HL-60 (cell line): ENCODE measurements at regions not wholly inside any gene's neighbourhood (a gene's known extent, or its start where the extent isn't known, plus 50 kb on each side); places are given as distances from the start of the nearest gene placed in this dataset.

Experiments
- DNase-seq, 2 experiments: peaks; one replicate each; pipeline ENCODE4 v3.0.0-alpha.2; 2010 to 2020; ENCODE audit warnings: low read depth in 1 of 2, low spot score in 1 of 2
- H3K27ac ChIP-seq: fragments of 250-450 bp; sonication (Bioruptor Pico); replicated peaks from 2 replicates; pipeline ENCODE4 v1.5.1; 2020; ENCODE audit warnings: mild to moderate bottlenecking, moderate library complexity
- H3K27me3 ChIP-seq: fragments of 250-450 bp; sonication (Bioruptor Pico); 2 replicates; pipeline ENCODE4 v1.5.1; 2021; ENCODE audit warnings: mild to moderate bottlenecking, moderate library complexity; ENCODE audit not compliant: insufficient read depth, poor library complexity, severe bottlenecking
- H3K4me3 ChIP-seq: replicated peaks from 2 replicates; pipeline ENCODE4 v1.5.1; 2011; ENCODE audit warnings: mild to moderate bottlenecking, control low read depth, low read length; ENCODE audit not compliant: insufficient read depth
- GABPA ChIP-seq: IDR thresholded peaks from 2 replicates; pipeline ENCODE4 v1.6.1; 2012; ENCODE audit warnings: low read depth
- POLR2AphosphoS5 ChIP-seq: IDR thresholded peaks from 2 replicates; pipeline ENCODE4 v1.6.1; 2012; ENCODE audit warnings: low read depth
- SPI1 ChIP-seq: IDR thresholded peaks from 2 replicates; pipeline ENCODE4 v1.6.1; 2012; ENCODE audit warnings: low read depth, mild to moderate bottlenecking, borderline replicate concordance
- TF ChIP-seq, protein P1 (sequence below): IDR thresholded peaks from one replicate; pipeline ENCODE4 v1.5.1; 2011; ENCODE audit warnings: low read length, control low read depth, inconsistent platforms; ENCODE audit not compliant: insufficient read depth
- TF ChIP-seq, protein P2 (sequence below): IDR thresholded peaks from 2 replicates; pipeline ENCODE4 v1.6.1; 2012; ENCODE audit warnings: low read depth; ENCODE audit not compliant: insufficient replicate concordance

DNA sequence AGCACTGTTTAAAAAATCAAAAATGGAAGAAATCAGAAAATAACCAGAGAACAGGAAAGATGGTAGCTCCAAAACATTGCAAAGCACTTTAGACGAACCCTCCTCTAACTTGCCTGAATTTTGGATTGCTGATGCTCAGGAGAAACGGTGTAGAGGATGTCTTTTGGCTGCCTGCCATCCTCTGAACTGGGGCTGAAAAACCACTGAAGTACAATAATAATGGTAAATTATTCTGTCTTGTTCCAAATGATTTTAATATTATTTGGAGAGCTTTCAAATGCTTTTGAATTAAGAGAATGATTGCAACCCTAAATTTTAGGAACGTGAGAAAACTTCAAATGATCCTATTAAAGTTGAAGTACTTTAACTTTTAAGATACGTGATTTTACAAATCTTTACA is 167.3 kb upstream of the SLC13A1 start:
- DNase-seq = no peak
- no peak overlapping the region for H3K27ac ChIP-seq
- no peaks in the 10 kb centered on the region for H3K27me3 ChIP-seq
- no peak overlapping the region for H3K4me3 ChIP-seq
- TF ChIP-seq GABPA = no peak

DNA sequence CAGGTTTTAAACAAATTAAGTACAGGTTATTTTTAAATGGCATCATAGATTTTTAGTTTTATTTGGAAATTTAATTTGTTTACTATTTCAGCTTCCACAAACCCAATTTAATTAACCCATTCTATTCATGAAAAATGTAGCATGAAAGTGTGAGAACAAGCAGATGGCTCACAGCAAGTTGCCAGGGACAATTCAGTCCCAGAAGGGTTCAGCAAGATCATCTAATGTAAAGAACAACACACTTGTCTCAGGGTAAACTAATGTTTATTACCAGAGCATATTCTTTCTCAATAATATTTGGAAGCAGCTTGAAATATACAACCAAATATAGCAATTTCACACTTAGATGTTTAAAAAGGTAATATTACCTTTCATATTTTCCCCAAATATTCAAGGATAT is 166.9 kb upstream of the SLC13A1 start:
- Histone ChIP-seq H3K4me3 (no peak overlapping the region), H3K27me3 (no peaks in the 10 kb centered on the region), H3K27ac (no peak overlapping the region)
- TF ChIP-seq SPI1 = no peak
- TF ChIP-seq, protein P1, sequence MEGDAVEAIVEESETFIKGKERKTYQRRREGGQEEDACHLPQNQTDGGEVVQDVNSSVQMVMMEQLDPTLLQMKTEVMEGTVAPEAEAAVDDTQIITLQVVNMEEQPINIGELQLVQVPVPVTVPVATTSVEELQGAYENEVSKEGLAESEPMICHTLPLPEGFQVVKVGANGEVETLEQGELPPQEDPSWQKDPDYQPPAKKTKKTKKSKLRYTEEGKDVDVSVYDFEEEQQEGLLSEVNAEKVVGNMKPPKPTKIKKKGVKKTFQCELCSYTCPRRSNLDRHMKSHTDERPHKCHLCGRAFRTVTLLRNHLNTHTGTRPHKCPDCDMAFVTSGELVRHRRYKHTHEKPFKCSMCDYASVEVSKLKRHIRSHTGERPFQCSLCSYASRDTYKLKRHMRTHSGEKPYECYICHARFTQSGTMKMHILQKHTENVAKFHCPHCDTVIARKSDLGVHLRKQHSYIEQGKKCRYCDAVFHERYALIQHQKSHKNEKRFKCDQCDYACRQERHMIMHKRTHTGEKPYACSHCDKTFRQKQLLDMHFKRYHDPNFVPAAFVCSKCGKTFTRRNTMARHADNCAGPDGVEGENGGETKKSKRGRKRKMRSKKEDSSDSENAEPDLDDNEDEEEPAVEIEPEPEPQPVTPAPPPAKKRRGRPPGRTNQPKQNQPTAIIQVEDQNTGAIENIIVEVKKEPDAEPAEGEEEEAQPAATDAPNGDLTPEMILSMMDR = no peak
- TF ChIP-seq POLR2AphosphoS5 = no peak
- TF ChIP-seq, protein P2, sequence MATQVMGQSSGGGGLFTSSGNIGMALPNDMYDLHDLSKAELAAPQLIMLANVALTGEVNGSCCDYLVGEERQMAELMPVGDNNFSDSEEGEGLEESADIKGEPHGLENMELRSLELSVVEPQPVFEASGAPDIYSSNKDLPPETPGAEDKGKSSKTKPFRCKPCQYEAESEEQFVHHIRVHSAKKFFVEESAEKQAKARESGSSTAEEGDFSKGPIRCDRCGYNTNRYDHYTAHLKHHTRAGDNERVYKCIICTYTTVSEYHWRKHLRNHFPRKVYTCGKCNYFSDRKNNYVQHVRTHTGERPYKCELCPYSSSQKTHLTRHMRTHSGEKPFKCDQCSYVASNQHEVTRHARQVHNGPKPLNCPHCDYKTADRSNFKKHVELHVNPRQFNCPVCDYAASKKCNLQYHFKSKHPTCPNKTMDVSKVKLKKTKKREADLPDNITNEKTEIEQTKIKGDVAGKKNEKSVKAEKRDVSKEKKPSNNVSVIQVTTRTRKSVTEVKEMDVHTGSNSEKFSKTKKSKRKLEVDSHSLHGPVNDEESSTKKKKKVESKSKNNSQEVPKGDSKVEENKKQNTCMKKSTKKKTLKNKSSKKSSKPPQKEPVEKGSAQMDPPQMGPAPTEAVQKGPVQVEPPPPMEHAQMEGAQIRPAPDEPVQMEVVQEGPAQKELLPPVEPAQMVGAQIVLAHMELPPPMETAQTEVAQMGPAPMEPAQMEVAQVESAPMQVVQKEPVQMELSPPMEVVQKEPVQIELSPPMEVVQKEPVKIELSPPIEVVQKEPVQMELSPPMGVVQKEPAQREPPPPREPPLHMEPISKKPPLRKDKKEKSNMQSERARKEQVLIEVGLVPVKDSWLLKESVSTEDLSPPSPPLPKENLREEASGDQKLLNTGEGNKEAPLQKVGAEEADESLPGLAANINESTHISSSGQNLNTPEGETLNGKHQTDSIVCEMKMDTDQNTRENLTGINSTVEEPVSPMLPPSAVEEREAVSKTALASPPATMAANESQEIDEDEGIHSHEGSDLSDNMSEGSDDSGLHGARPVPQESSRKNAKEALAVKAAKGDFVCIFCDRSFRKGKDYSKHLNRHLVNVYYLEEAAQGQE = no peak
- no peak for TF ChIP-seq GABPA
- no peak for DNase-seq

DNA sequence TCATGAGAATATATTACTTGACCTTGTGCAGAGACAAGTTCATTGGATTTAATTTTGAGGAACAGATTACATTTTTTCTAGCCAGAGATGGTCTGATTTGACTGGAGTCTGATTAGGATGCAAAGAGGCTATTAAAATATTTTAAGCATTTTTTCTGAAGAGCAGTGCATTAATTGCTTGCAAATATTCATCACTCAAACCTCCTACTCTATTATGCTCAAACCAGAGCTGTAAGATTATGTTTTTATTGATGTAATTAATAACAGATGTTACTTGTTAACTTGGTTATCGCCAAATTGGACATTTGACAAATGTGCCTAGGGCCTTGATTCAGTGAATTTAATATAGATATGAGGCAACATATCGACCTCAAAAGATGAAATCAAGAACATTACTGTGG is 160.9 kb upstream of the SLC13A1 start:
- Histone ChIP-seq H3K4me3 (no peak overlapping the region), H3K27me3 (no peaks in the 10 kb centered on the region), H3K27ac (no peak overlapping the region)
- TF ChIP-seq SPI1 (no peak), POLR2AphosphoS5 (no peak), GABPA (no peak)
- TF ChIP-seq, protein P2 = no peak
- TF ChIP-seq, protein P1 = no peak
- no peak for DNase-seq

DNA sequence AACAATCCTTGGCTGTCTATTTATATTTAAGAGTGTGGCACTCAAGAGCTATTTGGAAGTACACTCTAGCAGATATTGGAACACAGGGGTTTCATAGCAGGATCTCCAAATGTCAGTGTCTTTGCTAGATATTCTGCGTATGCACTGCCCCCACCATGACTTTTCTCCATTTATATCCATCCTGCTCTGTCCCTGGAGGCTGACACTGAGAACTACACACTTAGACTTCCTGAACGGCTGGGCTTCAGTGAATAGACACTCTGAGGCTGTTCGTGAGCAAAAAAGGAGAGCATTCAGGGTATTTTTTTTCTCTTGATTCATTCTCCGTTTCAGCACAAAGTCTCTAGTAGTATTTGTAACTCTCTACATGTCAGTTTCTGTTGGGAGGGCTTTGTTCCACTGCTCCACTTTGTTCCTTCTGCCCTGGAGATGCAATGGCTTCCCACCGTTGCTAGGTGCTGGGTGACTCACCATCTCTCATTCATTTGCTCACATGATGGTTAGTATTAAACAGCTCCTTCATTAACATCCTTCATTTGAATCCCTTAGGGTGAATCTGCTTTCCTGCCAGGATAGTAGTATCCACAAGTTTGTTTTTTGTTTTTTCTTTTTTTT is 155.9 kb upstream of the SLC13A1 start:
- TF ChIP-seq GABPA (no peak), SPI1 (no peak), POLR2AphosphoS5 (no peak)
- TF ChIP-seq, protein P2 = no peak
- TF ChIP-seq, protein P1 = no peak
- Histone ChIP-seq H3K4me3 (no peak overlapping the region), H3K27ac (no peak overlapping the region), H3K27me3 (no peaks in the 10 kb centered on the region)
- no peak for DNase-seq
